ENCODE measurements at regions not wholly inside any gene's neighbourhood (a gene's known extent, or its start where the extent isn't known, plus 50 kb on each side); places are given as distances from the start of the nearest gene placed in this dataset.

GRCh38 chr10:11387044-11387443 lies 224.4 kb downstream of the USP6NL start:
- 38% methylated on average over 9 of the region's 9 CpGs for WGBS (ENCODE audit: low lambda C conversion rate)
- ChIA-PET CTCF (no interaction called here), POLR2A (no interaction called here)
- H3K27me3 ChIP-seq (ENCODE audit: insufficient read depth), result no peaks in the 10 kb centered on the region
- H3K4me1 ChIP-seq (ENCODE audit: control insufficient read depth in 1 of 2, insufficient read depth in 2 of 2, low read depth in 1 of 2, low read length in 1 of 2), result no peaks in the 10 kb centered on the region
- no peaks in the 10 kb centered on the region for H4K20me1 ChIP-seq (ENCODE audit: insufficient read depth)
- DNase-seq, result no peak
- TF ChIP-seq, protein P1, sequence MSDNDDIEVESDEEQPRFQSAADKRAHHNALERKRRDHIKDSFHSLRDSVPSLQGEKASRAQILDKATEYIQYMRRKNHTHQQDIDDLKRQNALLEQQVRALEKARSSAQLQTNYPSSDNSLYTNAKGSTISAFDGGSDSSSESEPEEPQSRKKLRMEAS (IDR thresholded peaks at IDR 0.05; ENCODE audit: low read depth), result no peak
- TF ChIP-seq YY1 (IDR thresholded peaks at IDR 0.05; ENCODE audit: low read depth), result no peak
- no peak for TF ChIP-seq IRF3 (IDR thresholded peaks at IDR 0.05; ENCODE audit: low read depth, low read length)
- no peak for TF ChIP-seq ZBTB33 (IDR thresholded peaks at IDR 0.05; ENCODE audit: borderline replicate concordance, low read depth)
- TF ChIP-seq EZH2phosphoT487 (IDR thresholded peaks at IDR 0.05; ENCODE audit: borderline replicate concordance, low read depth), result no peak
- no peak for TF ChIP-seq SMC3 (IDR thresholded peaks at IDR 0.05; ENCODE audit: low read depth, low read length)
- TF ChIP-seq MXI1 (IDR thresholded peaks at IDR 0.05; ENCODE audit: low read depth, low read length), result no peak
- no peak for TF ChIP-seq SIN3A (IDR thresholded peaks at IDR 0.05; ENCODE audit: borderline replicate concordance, low read depth, low read length)
- TF ChIP-seq TAF1 (IDR thresholded peaks at IDR 0.05; ENCODE audit: borderline replicate concordance, low read depth, low read length), result no peak
- TF ChIP-seq NRF1 (IDR thresholded peaks at IDR 0.05; ENCODE audit: low read depth, low read length), result no peak
- TF ChIP-seq, protein P2, sequence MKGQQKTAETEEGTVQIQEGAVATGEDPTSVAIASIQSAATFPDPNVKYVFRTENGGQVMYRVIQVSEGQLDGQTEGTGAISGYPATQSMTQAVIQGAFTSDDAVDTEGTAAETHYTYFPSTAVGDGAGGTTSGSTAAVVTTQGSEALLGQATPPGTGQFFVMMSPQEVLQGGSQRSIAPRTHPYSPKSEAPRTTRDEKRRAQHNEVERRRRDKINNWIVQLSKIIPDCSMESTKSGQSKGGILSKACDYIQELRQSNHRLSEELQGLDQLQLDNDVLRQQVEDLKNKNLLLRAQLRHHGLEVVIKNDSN (IDR thresholded peaks at IDR 0.05; ENCODE audit: borderline replicate concordance, low read depth), result no peak
- no peak for TF ChIP-seq RFX5 (IDR thresholded peaks at IDR 0.05; ENCODE audit: low read length)
- H3K4me2 ChIP-seq, result no peak overlapping the region
- H3K9me2 ChIP-seq, result no peaks in the 10 kb centered on the region
- no peaks in the 10 kb centered on the region for H3K9me3 ChIP-seq
- no peaks in the 10 kb centered on the region for H3F3A ChIP-seq (replicated peaks; ENCODE audit: insufficient read depth)
- no peak overlapping the region for H3K9ac ChIP-seq
- H2AFZ ChIP-seq (ENCODE audit: low read depth), result no peak overlapping the region
- no peak overlapping the region for H3K27ac ChIP-seq (ENCODE audit: low read depth in 2 of 2, low read length in 1 of 2)
- H3K36me3 ChIP-seq (replicated peaks in 1 of 2; ENCODE audit: control insufficient read depth in 1 of 2, insufficient read depth in 2 of 2, low read length in 1 of 2), result no peaks in the 10 kb centered on the region
- no peaks in the 10 kb centered on the region for H3K79me2 ChIP-seq (ENCODE audit: insufficient read depth)
- no peak overlapping the region for H3K4me3 ChIP-seq (ENCODE audit: low read depth in 2 of 2, low read length in 1 of 2)

All from SK-N-SH (cell line).